ENCODE measurements at regions not wholly inside any gene's neighbourhood (a gene's known extent, or its start where the extent isn't known, plus 50 kb on each side); places are given as distances from the start of the nearest gene placed in this dataset.

- TF ChIP-seq EZH2 (IDR thresholded peaks at IDR 0.05) (no peak), FOXP2 (optimal IDR thresholded peaks at IDR 0.05; ENCODE audit: control extremely low read depth, extremely low read length, insufficient read depth) (no peak), POLR2AphosphoS5 (IDR thresholded peaks at IDR 0.05; ENCODE audit: borderline replicate concordance, low read depth, low read length) (no peak)
These were observed 471.4 kb upstream of the SLC10A2 start for GRCh38 chr13:103537616-103538015.

All from SK-N-MC (cell line).